SK-N-SH (cell line): ENCODE measurements at regions not wholly inside any gene's neighbourhood (a gene's known extent, or its start where the extent isn't known, plus 50 kb on each side); places are given as distances from the start of the nearest gene placed in this dataset.

Experiments used
- CTCF ChIA-PET: fragments of 300-600, 350-600 bp; formaldehyde crosslinking; extraction: SDS; loops from one replicate; lab custom pipeline; 2021; lab: Yijun Ruan, JAX
- POLR2A ChIA-PET: fragments of 350-600 bp; sonication (Branson Sonifier 250); formaldehyde crosslinking; extraction: SDS; loops from one replicate; lab custom pipeline; 2020; ENCODE audit warnings: antibody characterized with exemption, inconsistent platforms; lab: Yijun Ruan, JAX
- DNase-seq: peaks from one replicate; pipeline ENCODE4 v3.0.0; 2012
- H2AFZ ChIP-seq: fragments of 200-600 bp; sonication (generic); 2 replicates; pipeline ENCODE4 v1.8.1; 2016; ENCODE audit warnings: antibody characterized with exemption, mild to moderate bottlenecking, low read depth
- H3F3A ChIP-seq: fragments of 200-600 bp; sonication (generic); replicated peaks from 2 replicates; pipeline ENCODE3; 2016; ENCODE audit warnings: antibody characterized with exemption, mild to moderate bottlenecking; ENCODE audit not compliant: insufficient read depth
- H3K27ac ChIP-seq, 2 experiments: fragments of 200-500 bp in 1 of 2; fragments of 200-600 bp in 1 of 2; sonication (Bioruptor generic) in 1 of 2; sonication (generic), shearing (Covaris generic) in 1 of 2; 2 replicates each; pipeline versions ENCODE4 v1.5.1 to v1.6.1; 2014 to 2016; ENCODE audit warnings: low read depth in 2 of 2, inconsistent platforms in 1 of 2, low read length in 1 of 2, mild to moderate bottlenecking in 1 of 2, mixed read lengths in 1 of 2
- H3K27me3 ChIP-seq: fragments of 200-600 bp; sonication (generic), shearing (Covaris generic); 2 replicates; pipeline ENCODE4 v1.6.1; 2016; ENCODE audit warnings: mixed run types; ENCODE audit not compliant: insufficient read depth
- H3K36me3 ChIP-seq, 2 experiments: fragments of 200-500 bp in 1 of 2; fragments of 200-600 bp in 1 of 2; sonication (Bioruptor generic) in 1 of 2; sonication (generic) in 1 of 2; replicated peaks in 1 of 2; 2 replicates each; pipeline versions ENCODE3 to v1.5.1; 2014 to 2016; ENCODE audit warnings: low read length in 1 of 2, mild to moderate bottlenecking in 1 of 2; ENCODE audit not compliant: insufficient read depth in 2 of 2, control insufficient read depth in 1 of 2
- H3K4me1 ChIP-seq, 2 experiments: fragments of 200-500 bp in 1 of 2; fragments of 200-600 bp in 1 of 2; sonication (Bioruptor generic) in 1 of 2; sonication (generic), shearing (Covaris generic) in 1 of 2; 2 replicates each; pipeline versions ENCODE4 v1.5.1 to v1.6.1; 2014 to 2016; ENCODE audit warnings: low read depth in 1 of 2, low read length in 1 of 2, mixed run types in 1 of 2; ENCODE audit not compliant: insufficient read depth in 2 of 2, control insufficient read depth in 1 of 2
- H3K4me2 ChIP-seq: fragments of 200-600 bp; sonication (generic), shearing (Covaris generic); 2 replicates; pipeline ENCODE4 v1.6.1; 2017; ENCODE audit warnings: mixed run types
- H3K4me3 ChIP-seq, 2 experiments: fragments of 200-500 bp in 1 of 2; fragments of 200-600 bp in 1 of 2; sonication (Bioruptor generic) in 1 of 2; sonication (generic), shearing (Covaris generic) in 1 of 2; 2 replicates each; pipeline versions ENCODE4 v1.5.1 to v1.8.1; 2014 to 2016; ENCODE audit warnings: low read depth in 2 of 2, inconsistent platforms in 1 of 2, low read length in 1 of 2, mild to moderate bottlenecking in 1 of 2, mixed read lengths in 1 of 2, moderate library complexity in 1 of 2
- H3K79me2 ChIP-seq: fragments of 200-600 bp; sonication (generic); 2 replicates; pipeline ENCODE4 v1.8.1; 2017; ENCODE audit warnings: mild to moderate bottlenecking; ENCODE audit not compliant: insufficient read depth
- H3K9ac ChIP-seq: fragments of 200-600 bp; sonication (generic); 2 replicates; pipeline ENCODE4 v1.6.1; 2017; ENCODE audit warnings: mixed run types
- H3K9me2 ChIP-seq: fragments of 200-600 bp; sonication (generic); 2 replicates; pipeline ENCODE4 v1.6.1; 2017; ENCODE audit warnings: mixed run types
- H3K9me3 ChIP-seq: fragments of 200-600 bp; sonication (generic); 2 replicates; pipeline ENCODE4 v1.6.1; 2017; ENCODE audit warnings: mixed run types, mild to moderate bottlenecking, moderate library complexity
- H4K20me1 ChIP-seq: fragments of 200-600 bp; sonication (generic); 2 replicates; pipeline ENCODE4 v1.6.1; 2017; ENCODE audit warnings: mild to moderate bottlenecking, mixed run types; ENCODE audit not compliant: insufficient read depth
- CHD2 ChIP-seq: fragments of 150-350 bp; IDR thresholded peaks from 2 replicates; pipeline ENCODE4 v1.6.1; 2018; ENCODE audit warnings: low read length; ENCODE audit not compliant: partially characterized antibody
- CTCF ChIP-seq: fragments of 200-600 bp; sonication (generic); IDR thresholded peaks from 2 replicates; pipeline ENCODE4 v1.6.1; 2017; ENCODE audit warnings: antibody characterized with exemption, mild to moderate bottlenecking, moderate library complexity
- ELF1 ChIP-seq: IDR thresholded peaks from 2 replicates; pipeline ENCODE4 v1.4.0; 2012
- EP300 ChIP-seq, 2 experiments: IDR thresholded peaks; 2 replicates each; pipeline versions ENCODE4 v1.4.0 to v1.6.1; 2012; ENCODE audit warnings: borderline replicate concordance in 1 of 2, low read depth in 1 of 2, low read length in 1 of 2
- FOSL2 ChIP-seq: IDR thresholded peaks from 2 replicates; pipeline ENCODE4 v1.4.0; 2012; ENCODE audit warnings: low read depth, mild to moderate bottlenecking, moderate library complexity, borderline replicate concordance
- FOXJ3 ChIP-seq: sonication (generic); formaldehyde crosslinking; IDR thresholded peaks from 2 replicates; pipeline ENCODE4 v1.5.1; 2020; ENCODE audit warnings: mild to moderate bottlenecking, missing genetic modification reagents
- MEF2A ChIP-seq: IDR thresholded peaks from 2 replicates; pipeline ENCODE4 v1.4.0; 2012; ENCODE audit warnings: low read depth, borderline replicate concordance
- NRF1 ChIP-seq: IDR thresholded peaks from 2 replicates; pipeline ENCODE4 v1.6.1; 2012; ENCODE audit warnings: low read depth, mild to moderate bottlenecking, low read length
- REST ChIP-seq: IDR thresholded peaks from 2 replicates; pipeline ENCODE4 v1.6.1; 2012; ENCODE audit warnings: mild to moderate bottlenecking, low read depth, low read length, moderate library complexity
- TCF12 ChIP-seq: IDR thresholded peaks from 2 replicates; pipeline ENCODE4 v1.4.0; 2012
- TEAD4 ChIP-seq: IDR thresholded peaks from 2 replicates; pipeline ENCODE4 v1.4.0; 2012; ENCODE audit warnings: mild to moderate bottlenecking, borderline replicate concordance; ENCODE audit not compliant: insufficient read depth
- USF1 ChIP-seq: IDR thresholded peaks from 2 replicates; pipeline ENCODE4 v1.4.0; 2012; ENCODE audit warnings: low read depth, borderline replicate concordance
- USF2 ChIP-seq: fragments of 150-350 bp; IDR thresholded peaks from 2 replicates; pipeline ENCODE4 v1.6.1; 2017; ENCODE audit warnings: antibody characterized with exemption, low read length, low read depth, borderline replicate concordance
- WGBS: methylation state at CpG from one replicate; pipeline ENCODE4 v1.1.6; 2017; ENCODE audit warnings: low lambda C conversion rate; 5-methylcytosine and 5-hydroxymethylcytosine counted together

GRCh38 chrX:128846385-128846784 is 676.9 kb downstream of the SMARCA1 start (continued):
- TF ChIP-seq REST = no peak
- TF ChIP-seq, all 33 proteins: peak for 0

- no peak overlapping the region for H3K9ac ChIP-seq
- DNase-seq = no peak
- TF ChIP-seq EP300 (IDR thresholded peaks at IDR 0.05; ENCODE audit: borderline replicate concordance in 1 of 2, low read depth in 1 of 2, low read length in 1 of 2) (no peak), NRF1 (no peak), USF2 (no peak), ELF1 (no peak), USF1 (no peak), CTCF (no peak), FOXJ3 (no peak), CHD2 (no peak), TCF12 (no peak), TEAD4 (no peak), FOSL2 (no peak), MEF2A (no peak)
- H3K79me2 ChIP-seq = no peaks in the 10 kb centered on the region
- H4K20me1 ChIP-seq = no peaks in the 10 kb centered on the region
- no peaks in the 10 kb centered on the region for H3K36me3 ChIP-seq
- H3K9me2 ChIP-seq = no peaks in the 10 kb centered on the region
- H3K4me2 ChIP-seq = no peak overlapping the region
- H3K27me3 ChIP-seq = no peaks in the 10 kb centered on the region
- no peak overlapping the region for H2AFZ ChIP-seq
- no peak overlapping the region for H3K27ac ChIP-seq
- H3K4me1 ChIP-seq = no peaks in the 10 kb centered on the region
- H3K4me3 ChIP-seq = no peak overlapping the region
- WGBS = 15% methylated on average over 5 of the region's 5 CpGs
- ChIA-PET POLR2A (no interaction called here), CTCF (interaction anchor here (4.3 to 4.4 kb wide), 2 partner anchors 15 to 157 kb away, joined by 20 to 27 read pairs; no protein-coding TSS in a partner anchor)
- no peaks in the 10 kb centered on the region for H3K9me3 ChIP-seq
- no peaks in the 10 kb centered on the region for H3F3A ChIP-seq
Observed at GRCh38 chrX:128818690-128819089, 704.6 kb downstream of the SMARCA1 start.
